ENCODE measurements at regions not wholly inside any gene's neighbourhood (a gene's known extent, or its start where the extent isn't known, plus 50 kb on each side); places are given as distances from the start of the nearest gene placed in this dataset.

GRCh38 chr9:82231411-82231810 lies 242.8 kb downstream of the SPATA31D1 start:
- DNase-seq = no peak

GRCh38 chr9:82234160-82234943 lies 245.8 kb downstream of the SPATA31D1 start:
- DNase-seq = no peak

- no peak for DNase-seq
Observed at GRCh38 chr9:82242285-82242963, 253.9 kb downstream of the SPATA31D1 start.

- DNase-seq = no peak
Observed at GRCh38 chr9:82247318-82247717, 258.7 kb downstream of the SPATA31D1 start.

- no peak for DNase-seq
Observed at GRCh38 chr9:82252116-82252515, 263.5 kb downstream of the SPATA31D1 start.

GRCh38 chr9:82254646-82255367 lies 266.2 kb downstream of the SPATA31D1 start:
- DNase-seq = no peak

- DNase-seq = no peak
Observed at GRCh38 chr9:82255481-82256176, 267.1 kb downstream of the SPATA31D1 start.

GRCh38 chr9:82260691-82261090 lies 272.1 kb downstream of the SPATA31D1 start:
- no peak for DNase-seq

- no peak for DNase-seq
Observed at GRCh38 chr9:82263619-82264018, 275.0 kb downstream of the SPATA31D1 start.

- DNase-seq = no peak
Observed at GRCh38 chr9:82271106-82271561, 282.6 kb downstream of the SPATA31D1 start.

GRCh38 chr9:82273121-82273520 lies 284.5 kb downstream of the SPATA31D1 start:
- no peak for DNase-seq

- no peak for DNase-seq
Observed at GRCh38 chr9:82275258-82275927, 286.8 kb downstream of the SPATA31D1 start.

GRCh38 chr9:82281066-82281465 lies 292.5 kb downstream of the SPATA31D1 start:
- no peak for DNase-seq

- no peak for DNase-seq
Observed at GRCh38 chr9:82284758-82285157, 296.2 kb downstream of the SPATA31D1 start.

- DNase-seq = peak; percentile 29
Observed at GRCh38 chr9:82295181-82295580, 306.6 kb downstream of the SPATA31D1 start.

GRCh38 chr9:82299870-82300269 lies 311.3 kb downstream of the SPATA31D1 start:
- no peak for DNase-seq

- DNase-seq = no peak
Observed at GRCh38 chr9:82302968-82303655, 314.5 kb downstream of the SPATA31D1 start.

GRCh38 chr9:82308836-82309235 lies 320.3 kb downstream of the SPATA31D1 start:
- DNase-seq = no peak

- no peak for DNase-seq
Observed at GRCh38 chr9:82313697-82314096, 325.1 kb downstream of the SPATA31D1 start.

- no peak for DNase-seq
Observed at GRCh38 chr9:82320566-82320965, 332.0 kb downstream of the SPATA31D1 start.

- no peak for DNase-seq
Observed at GRCh38 chr9:82325907-82326306, 337.3 kb downstream of the SPATA31D1 start.

GRCh38 chr9:82327641-82328040 lies 339.1 kb downstream of the SPATA31D1 start:
- no peak for DNase-seq
